ENCODE measurements at regions not wholly inside any gene's neighbourhood (a gene's known extent, or its start where the extent isn't known, plus 50 kb on each side); places are given as distances from the start of the nearest gene placed in this dataset.

DNA sequence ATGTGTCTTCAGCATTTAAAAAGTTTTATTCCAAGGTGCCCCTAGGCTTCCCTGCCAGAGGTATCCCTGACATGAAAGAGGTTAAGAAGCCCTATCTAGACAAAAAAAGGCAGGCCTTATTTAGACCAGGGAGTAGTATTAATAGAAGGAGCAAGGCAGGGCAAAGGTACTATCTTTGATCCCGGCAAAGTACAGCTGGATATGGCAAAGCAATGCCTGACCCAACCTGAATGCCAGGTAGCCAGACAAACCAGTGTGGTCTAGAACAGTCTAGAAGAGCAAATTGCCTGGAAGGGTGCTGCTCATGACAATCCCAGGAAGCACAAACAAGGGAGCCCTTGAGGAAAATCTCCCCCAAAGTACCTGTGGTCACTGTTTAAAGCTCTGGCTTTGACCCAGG is 62.6 kb upstream of the SYT13 start:
- TF ChIP-seq POLR2A (IDR thresholded peaks at IDR 0.05) (no peak), POLR2AphosphoS5 (IDR thresholded peaks at IDR 0.05; ENCODE audit: insufficient read depth in 1 of 2, low read depth in 1 of 2) (no peak)
- TF ChIP-seq, protein P1, sequence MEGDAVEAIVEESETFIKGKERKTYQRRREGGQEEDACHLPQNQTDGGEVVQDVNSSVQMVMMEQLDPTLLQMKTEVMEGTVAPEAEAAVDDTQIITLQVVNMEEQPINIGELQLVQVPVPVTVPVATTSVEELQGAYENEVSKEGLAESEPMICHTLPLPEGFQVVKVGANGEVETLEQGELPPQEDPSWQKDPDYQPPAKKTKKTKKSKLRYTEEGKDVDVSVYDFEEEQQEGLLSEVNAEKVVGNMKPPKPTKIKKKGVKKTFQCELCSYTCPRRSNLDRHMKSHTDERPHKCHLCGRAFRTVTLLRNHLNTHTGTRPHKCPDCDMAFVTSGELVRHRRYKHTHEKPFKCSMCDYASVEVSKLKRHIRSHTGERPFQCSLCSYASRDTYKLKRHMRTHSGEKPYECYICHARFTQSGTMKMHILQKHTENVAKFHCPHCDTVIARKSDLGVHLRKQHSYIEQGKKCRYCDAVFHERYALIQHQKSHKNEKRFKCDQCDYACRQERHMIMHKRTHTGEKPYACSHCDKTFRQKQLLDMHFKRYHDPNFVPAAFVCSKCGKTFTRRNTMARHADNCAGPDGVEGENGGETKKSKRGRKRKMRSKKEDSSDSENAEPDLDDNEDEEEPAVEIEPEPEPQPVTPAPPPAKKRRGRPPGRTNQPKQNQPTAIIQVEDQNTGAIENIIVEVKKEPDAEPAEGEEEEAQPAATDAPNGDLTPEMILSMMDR (IDR thresholded peaks at IDR 0.05), result no peak

All from vagina (tissue), 2 donors.